ENCODE measurements at regions not wholly inside any gene's neighbourhood (a gene's known extent, or its start where the extent isn't known, plus 50 kb on each side); places are given as distances from the start of the nearest gene placed in this dataset.
"Not testable (repeated sequence)": the region's sequence is repeated elsewhere in the genome, so short reads cannot be mapped to it uniquely, and the experiment has no call there.

GRCh38 chr15:59764775-59765174 is 75.7 kb upstream of the BNIP2 start:
- no peak for DNase-seq
- Mint-ChIP-seq H3K9me3 (no peaks in the 10 kb centered on the region), H3K27me3 (peaks cover 1% of the 10 kb centered on the region in 2 donors), H3K4me1 (peaks cover 0 to 7% (median 3%) of the 10 kb centered on the region in 4 donors), H3K27ac (no peak overlapping the region), H3K4me3 (no peak overlapping the region), H3K36me3 (no peaks in the 10 kb centered on the region)
- ChIA-PET CTCF (ENCODE audit: partially characterized antibody) (interaction anchor here (0.7 to 1.3 kb wide), 3 partner anchors 27 to 153 kb away, joined by 3 to 5 read pairs (median 3); no protein-coding TSS in a partner anchor), POLR2A (ENCODE audit: partially characterized antibody) (interaction anchor here (1.1 kb wide), 1 partner anchor 39 kb away, joined by 4 read pairs; no protein-coding TSS in a partner anchor)
- Histone ChIP-seq H3K9me3 (ENCODE audit: control insufficient read depth in 1 of 2, low read length in 2 of 2) (no peaks in the 10 kb centered on the region), H3K4me1 (ENCODE audit: insufficient read depth, low read length) (no peaks in the 10 kb centered on the region), H3K36me3 (ENCODE audit: insufficient read depth, low read length) (no peaks in the 10 kb centered on the region), H3K27ac (ENCODE audit: low read depth, low read length) (no peak overlapping the region), H3K4me3 (ENCODE audit: low read length in 2 of 2) (no peak overlapping the region), H3K27me3 (ENCODE audit: insufficient read depth, low read length) (no peaks in the 10 kb centered on the region)
- intact Hi-C loops (cut with micrococcal nuclease) = no loop called here

DNA sequence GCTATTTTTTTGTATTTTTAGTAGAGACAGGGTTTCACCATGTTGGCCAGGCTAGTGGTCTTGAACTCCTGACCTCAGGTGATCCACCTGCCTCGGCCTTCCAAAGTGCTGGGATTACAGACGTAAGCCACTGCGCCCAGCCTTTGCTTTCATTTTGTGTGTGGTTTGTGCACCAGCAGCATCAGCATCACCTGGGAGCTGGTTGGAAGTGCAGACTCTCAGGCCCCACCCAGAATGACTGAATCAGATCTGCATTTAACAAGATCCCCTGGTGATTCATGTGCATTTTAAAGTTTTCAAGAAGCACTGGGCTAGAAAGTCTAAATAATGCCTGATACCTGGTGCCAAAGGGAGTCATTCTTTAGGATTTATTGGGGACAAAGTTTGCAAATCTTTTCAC is 73.4 kb upstream of the BNIP2 start:
- H3K36me3 Mint-ChIP-seq = no peaks in the 10 kb centered on the region
- H3K4me3 ChIP-seq (ENCODE audit: low read length in 2 of 2) = no peak overlapping the region
- H3K27me3 Mint-ChIP-seq = peaks cover 1 to 3% of the 10 kb centered on the region in 2 donors
- peak overlapping the region in 1 of 8 donors; percentile 17 for H3K4me3 Mint-ChIP-seq
- H3K27ac ChIP-seq (ENCODE audit: low read depth, low read length) = no peak overlapping the region
- H3K4me1 ChIP-seq (ENCODE audit: insufficient read depth, low read length) = no peaks in the 10 kb centered on the region
- H3K4me1 Mint-ChIP-seq = peaks cover 0 to 7% (median 3%) of the 10 kb centered on the region in 4 donors
- no peak for DNase-seq
- no peaks in the 10 kb centered on the region for H3K9me3 ChIP-seq (ENCODE audit: control insufficient read depth in 1 of 2, low read length in 2 of 2)
- H3K27me3 ChIP-seq (ENCODE audit: insufficient read depth, low read length) = no peaks in the 10 kb centered on the region
- H3K9me3 Mint-ChIP-seq = no peaks in the 10 kb centered on the region
- ChIA-PET POLR2A (ENCODE audit: partially characterized antibody) (no interaction called here), CTCF (ENCODE audit: partially characterized antibody) (interaction anchor here (4.3 kb wide), 1 partner anchor 11 kb away, joined by 22 read pairs; no protein-coding TSS in a partner anchor)
- intact Hi-C loops (cut with micrococcal nuclease) = no loop called here
- H3K27ac Mint-ChIP-seq = no peak overlapping the region
- no peaks in the 10 kb centered on the region for H3K36me3 ChIP-seq (ENCODE audit: insufficient read depth, low read length)

DNA sequence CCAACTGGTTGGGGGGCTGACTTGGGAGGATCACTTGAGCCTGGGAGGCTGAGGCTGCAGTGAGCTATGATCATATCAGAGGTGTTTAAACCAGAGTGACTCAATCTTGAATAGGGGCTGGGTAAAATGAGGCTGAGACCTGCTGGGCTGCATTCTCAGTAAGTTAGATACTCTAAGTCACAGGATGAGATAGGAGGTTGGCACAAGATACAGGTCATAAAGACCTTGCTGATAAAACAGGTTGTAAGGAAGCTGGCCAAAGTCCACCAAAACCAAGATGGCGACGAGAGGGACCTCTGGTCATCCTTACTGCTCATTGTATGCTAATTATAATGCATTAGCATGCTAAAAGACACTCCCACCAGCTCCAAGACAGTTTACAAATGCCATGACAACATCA is 71.1 kb upstream of the BNIP2 start:
- not testable (repeated sequence) for H3K4me1 Mint-ChIP-seq

GRCh38 chr15:59751552-59752413 is 62.7 kb upstream of the BNIP2 start:
- peaks cover 0 to 2% (median 0%) of the 10 kb centered on the region in 8 donors for H3K9me3 Mint-ChIP-seq

More for the DNA sequence above, 71.1 kb upstream of the BNIP2 start:
- H3K4me3 ChIP-seq (ENCODE audit: low read length in 2 of 2); H3K27ac ChIP-seq (ENCODE audit: low read depth, low read length); H3K4me1 ChIP-seq (ENCODE audit: insufficient read depth, low read length); H3K27me3 Mint-ChIP-seq; H3K27ac Mint-ChIP-seq; H3K9me3 Mint-ChIP-seq; DNase-seq; H3K4me3 Mint-ChIP-seq; POLR2A ChIA-PET (ENCODE audit: partially characterized antibody); intact Hi-C loops (cut with micrococcal nuclease); H3K36me3 ChIP-seq (ENCODE audit: insufficient read depth, low read length); H3K9me3 ChIP-seq (ENCODE audit: control insufficient read depth in 1 of 2, low read length in 2 of 2); H3K36me3 Mint-ChIP-seq; H3K27me3 ChIP-seq (ENCODE audit: insufficient read depth, low read length): not testable (repeated sequence)
- CTCF ChIA-PET (ENCODE audit: partially characterized antibody) = interaction anchor here (1.2 to 4.3 kb wide), 2 partner anchors 8 to 367 kb away, joined by 3 to 22 read pairs; no protein-coding TSS in a partner anchor

GRCh38 chr15:59746777-59747176 is 57.7 kb upstream of the BNIP2 start:
- no peak for DNase-seq
- Mint-ChIP-seq H3K9me3 (peaks cover 3 to 19% (median 8%) of the 10 kb centered on the region in 8 donors), H3K4me3 (no peak overlapping the region), H3K4me1 (peaks cover under 1 to 3% (median 2%) of the 10 kb centered on the region in 4 donors), H3K27me3 (peaks cover 24 to 25% of the 10 kb centered on the region in 2 donors), H3K36me3 (peaks cover 3 to 7% of the 10 kb centered on the region in 2 donors), H3K27ac (no peak overlapping the region)
- ChIA-PET POLR2A (ENCODE audit: partially characterized antibody) (no interaction called here), CTCF (ENCODE audit: partially characterized antibody) (interaction anchor here (0.5 to 1.1 kb wide), 2 partner anchors 11 to 580 kb away, joined by 3 read pairs; no protein-coding TSS in a partner anchor)
- intact Hi-C loops (cut with micrococcal nuclease) = no loop called here
- Histone ChIP-seq H3K9me3 (ENCODE audit: control insufficient read depth in 1 of 2, low read length in 2 of 2) (no peaks in the 10 kb centered on the region), H3K4me1 (ENCODE audit: insufficient read depth, low read length) (peaks cover under 1% of the 10 kb centered on the region), H3K4me3 (ENCODE audit: low read length in 2 of 2) (no peak overlapping the region), H3K27me3 (ENCODE audit: insufficient read depth, low read length) (no peaks in the 10 kb centered on the region), H3K27ac (ENCODE audit: low read depth, low read length) (no peak overlapping the region), H3K36me3 (ENCODE audit: insufficient read depth, low read length) (no peaks in the 10 kb centered on the region)

More at GRCh38 chr15:59751552-59752413, 62.7 kb upstream of the BNIP2 start:
- no peak overlapping the region for H3K4me3 ChIP-seq (ENCODE audit: low read length in 2 of 2)
- DNase-seq = peak; percentile 44 to 76 (median 70)
- CTCF ChIA-PET (ENCODE audit: partially characterized antibody) = interaction anchor here (0.6 to 8.9 kb wide), 31 partner anchors 10 to 1234 kb away, joined by 3 to 80 read pairs (median 5); no protein-coding TSS in a partner anchor
- Mint-ChIP-seq H3K4me3 (peak overlapping the region in 3 of 8 donors; percentile 3 to 35 (median 13)), H3K27me3 (peaks cover 7 to 12% of the 10 kb centered on the region in 2 donors), H3K36me3 (no peaks in the 10 kb centered on the region), H3K27ac (peak overlapping the region in 5 of 7 donors; percentile 5 to 70 (median 61)), H3K4me1 (peaks cover 10 to 16% (median 13%) of the 10 kb centered on the region in 4 donors)
- H3K27me3 ChIP-seq (ENCODE audit: insufficient read depth, low read length) = no peaks in the 10 kb centered on the region
- intact Hi-C loops (cut with micrococcal nuclease) = loop anchor here (1.0 to 5.0 kb wide), 10 partner anchors 27 to 769 kb away; partner anchors contain the start of gene BNIP2
- H3K36me3 ChIP-seq (ENCODE audit: insufficient read depth, low read length) = no peaks in the 10 kb centered on the region
- no peaks in the 10 kb centered on the region for H3K9me3 ChIP-seq (ENCODE audit: control insufficient read depth in 1 of 2, low read length in 2 of 2)
- peaks cover 10% of the 10 kb centered on the region for H3K4me1 ChIP-seq (ENCODE audit: insufficient read depth, low read length)
- H3K27ac ChIP-seq (ENCODE audit: low read depth, low read length) = no peak overlapping the region
- POLR2A ChIA-PET (ENCODE audit: partially characterized antibody) = interaction anchor here (0.5 to 3.1 kb wide), 10 partner anchors 51 to 574 kb away, joined by 3 to 31 read pairs (median 3); partner anchors contain the start of gene FOXB1

- H3K36me3 Mint-ChIP-seq = peaks cover 3 to 7% of the 10 kb centered on the region in 2 donors
- POLR2A ChIA-PET (ENCODE audit: partially characterized antibody) = no interaction called here
- no peaks in the 10 kb centered on the region for H3K36me3 ChIP-seq (ENCODE audit: insufficient read depth, low read length)
These were observed 52.3 kb upstream of the BNIP2 start for GRCh38 chr15:59741274-59741906.

More at GRCh38 chr15:59741274-59741906, 52.3 kb upstream of the BNIP2 start:
- H3K4me3 ChIP-seq (ENCODE audit: low read length in 2 of 2) = no peak overlapping the region
- intact Hi-C loops (cut with micrococcal nuclease) = no loop called here
- H3K27me3 ChIP-seq (ENCODE audit: insufficient read depth, low read length) = no peaks in the 10 kb centered on the region
- H3K4me1 ChIP-seq (ENCODE audit: insufficient read depth, low read length) = no peaks in the 10 kb centered on the region
- H3K4me3 Mint-ChIP-seq = no peak overlapping the region
- H3K9me3 Mint-ChIP-seq = peaks cover 3 to 19% (median 8%) of the 10 kb centered on the region in 8 donors
- no peaks in the 10 kb centered on the region for H3K9me3 ChIP-seq (ENCODE audit: control insufficient read depth in 1 of 2, low read length in 2 of 2)
- H3K4me1 Mint-ChIP-seq = peaks cover 0 to 2% (median 0%) of the 10 kb centered on the region in 4 donors
- no peak overlapping the region for H3K27ac Mint-ChIP-seq
- CTCF ChIA-PET (ENCODE audit: partially characterized antibody) = interaction anchor here (0.7 to 2.5 kb wide), 8 partner anchors 11 to 585 kb away, joined by 3 to 9 read pairs (median 4); no protein-coding TSS in a partner anchor
- no peak for DNase-seq
- H3K27ac ChIP-seq (ENCODE audit: low read depth, low read length) = no peak overlapping the region
- H3K27me3 Mint-ChIP-seq = peaks cover 10 to 18% of the 10 kb centered on the region in 2 donors

Data from CD4-positive, alpha-beta memory T cell (primary cell).